Stimulated activated CD4-positive, alpha-beta T cell treated with anti-CD3 and anti-CD28 coated beads, Interleukin-1b, Interleukin-23, amount 100 ng/mL, for 24 hours (primary cell): ENCODE measurements at regions not wholly inside any gene's neighbourhood (a gene's known extent, or its start where the extent isn't known, plus 50 kb on each side); places are given as distances from the start of the nearest gene placed in this dataset.

Experiments used
- DNase-seq, 4 experiments: peaks; one replicate each; pipeline ENCODE4 v3.0.0-alpha.2; 2020; ENCODE audit warnings: low read depth in 4 of 4, low spot score in 1 of 4

- DNase-seq, result no peak
Measured at GRCh38 chr17:52758481-52758880, 600.0 kb upstream of the CA10 start.

GRCh38 chr17:52756746-52757145 is 598.2 kb upstream of the CA10 start:
- DNase-seq, result no peak

- DNase-seq, result no peak
Measured at GRCh38 chr17:52754838-52755237, 596.3 kb upstream of the CA10 start.

GRCh38 chr17:52751051-52751450 is 592.5 kb upstream of the CA10 start:
- DNase-seq, result no peak

GRCh38 chr17:52744179-52744578 is 585.7 kb upstream of the CA10 start:
- DNase-seq, result no peak

- DNase-seq, result no peak
Measured at GRCh38 chr17:52740006-52740405, 581.5 kb upstream of the CA10 start.

- DNase-seq, result no peak
Measured at GRCh38 chr17:52738791-52739190, 580.3 kb upstream of the CA10 start.

GRCh38 chr17:52737071-52737470 is 578.6 kb upstream of the CA10 start:
- DNase-seq, result no peak

GRCh38 chr17:52732841-52733240 is 574.3 kb upstream of the CA10 start:
- no peak for DNase-seq

- no peak for DNase-seq
Measured at GRCh38 chr17:52724578-52724977, 566.1 kb upstream of the CA10 start.

- no peak for DNase-seq
Measured at GRCh38 chr17:52721910-52722309, 563.4 kb upstream of the CA10 start.

- DNase-seq, result no peak
Measured at GRCh38 chr17:52710363-52710901, 551.9 kb upstream of the CA10 start.

GRCh38 chr17:52709724-52710123 is 551.2 kb upstream of the CA10 start:
- DNase-seq, result no peak

GRCh38 chr17:52696362-52696761 is 537.8 kb upstream of the CA10 start:
- DNase-seq, result no peak

- DNase-seq, result no peak
Measured at GRCh38 chr17:52686140-52686539, 527.6 kb upstream of the CA10 start.

GRCh38 chr17:52681480-52681879 is 523.0 kb upstream of the CA10 start:
- no peak for DNase-seq

GRCh38 chr17:52678211-52678610 is 519.7 kb upstream of the CA10 start:
- DNase-seq, result no peak

GRCh38 chr17:52674686-52675085 is 516.2 kb upstream of the CA10 start:
- no peak for DNase-seq

- DNase-seq, result no peak
Measured at GRCh38 chr17:52673791-52674190, 515.3 kb upstream of the CA10 start.

- DNase-seq, result no peak
Measured at GRCh38 chr17:52666264-52666663, 507.8 kb upstream of the CA10 start.

- DNase-seq, result no peak
Measured at GRCh38 chr17:52660692-52661091, 502.2 kb upstream of the CA10 start.

- no peak for DNase-seq
Measured at GRCh38 chr17:52653014-52653413, 494.5 kb upstream of the CA10 start.

- DNase-seq, result no peak
Measured at GRCh38 chr17:52648995-52649394, 490.5 kb upstream of the CA10 start.

GRCh38 chr17:52647411-52647810 is 488.9 kb upstream of the CA10 start:
- no peak for DNase-seq
